ENCODE measurements at regions not wholly inside any gene's neighbourhood (a gene's known extent, or its start where the extent isn't known, plus 50 kb on each side); places are given as distances from the start of the nearest gene placed in this dataset.

DNA sequence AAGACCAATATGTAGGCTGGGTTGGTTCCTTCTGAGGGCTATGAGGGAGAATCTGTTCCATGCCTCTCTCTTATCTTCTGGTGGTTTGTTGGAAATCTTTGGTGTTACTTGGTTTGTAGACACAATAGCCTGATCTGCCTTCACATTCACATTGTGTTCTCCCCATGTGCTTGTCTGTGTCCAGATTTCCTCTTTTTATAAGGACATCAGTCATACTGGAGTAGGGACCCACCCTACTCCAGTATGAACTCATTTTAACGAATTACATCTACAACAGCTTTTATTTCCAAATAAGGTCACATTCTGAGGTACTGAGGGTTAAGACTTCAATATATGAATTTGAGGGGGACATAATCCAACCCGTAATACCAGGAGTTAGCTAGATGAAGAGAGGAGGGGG, 75.9 kb downstream of the DISP1 start:
- TF ChIP-seq, protein P1, sequence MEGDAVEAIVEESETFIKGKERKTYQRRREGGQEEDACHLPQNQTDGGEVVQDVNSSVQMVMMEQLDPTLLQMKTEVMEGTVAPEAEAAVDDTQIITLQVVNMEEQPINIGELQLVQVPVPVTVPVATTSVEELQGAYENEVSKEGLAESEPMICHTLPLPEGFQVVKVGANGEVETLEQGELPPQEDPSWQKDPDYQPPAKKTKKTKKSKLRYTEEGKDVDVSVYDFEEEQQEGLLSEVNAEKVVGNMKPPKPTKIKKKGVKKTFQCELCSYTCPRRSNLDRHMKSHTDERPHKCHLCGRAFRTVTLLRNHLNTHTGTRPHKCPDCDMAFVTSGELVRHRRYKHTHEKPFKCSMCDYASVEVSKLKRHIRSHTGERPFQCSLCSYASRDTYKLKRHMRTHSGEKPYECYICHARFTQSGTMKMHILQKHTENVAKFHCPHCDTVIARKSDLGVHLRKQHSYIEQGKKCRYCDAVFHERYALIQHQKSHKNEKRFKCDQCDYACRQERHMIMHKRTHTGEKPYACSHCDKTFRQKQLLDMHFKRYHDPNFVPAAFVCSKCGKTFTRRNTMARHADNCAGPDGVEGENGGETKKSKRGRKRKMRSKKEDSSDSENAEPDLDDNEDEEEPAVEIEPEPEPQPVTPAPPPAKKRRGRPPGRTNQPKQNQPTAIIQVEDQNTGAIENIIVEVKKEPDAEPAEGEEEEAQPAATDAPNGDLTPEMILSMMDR (conservative IDR thresholded peaks at IDR 0.05; ENCODE audit: low read length) = no peak
- no peak for TF ChIP-seq EZH2phosphoT487 (IDR thresholded peaks at IDR 0.05; ENCODE audit: borderline replicate concordance)

Data from Loucy (cell line).